Activated T-helper 1 cell treated with Interleukin-2 at 50 U/mL for 16 hours (primary cell): ENCODE measurements at regions not wholly inside any gene's neighbourhood (a gene's known extent, or its start where the extent isn't known, plus 50 kb on each side); places are given as distances from the start of the nearest gene placed in this dataset.

Experiments used
- DNase-seq: peaks from one replicate; pipeline ENCODE4 v3.0.0-alpha.2; 2020; ENCODE audit warnings: low read depth

GRCh38 chr11:70675697-70676374 is 277.5 kb downstream of the CTTN start:
- no peak for DNase-seq

- DNase-seq: no peak
Measured at GRCh38 chr11:70677232-70677916, 279.0 kb downstream of the CTTN start.

- no peak for DNase-seq
Measured at GRCh38 chr11:70678931-70679900, 280.9 kb downstream of the CTTN start.

GRCh38 chr11:70680781-70681281 is 282.5 kb downstream of the CTTN start:
- DNase-seq: no peak

- no peak for DNase-seq
Measured at GRCh38 chr11:70682056-70682455, 283.7 kb downstream of the CTTN start.

GRCh38 chr11:70682760-70683159 is 284.4 kb downstream of the CTTN start:
- DNase-seq: no peak

- DNase-seq: no peak
Measured at GRCh38 chr11:70687716-70688115, 289.4 kb downstream of the CTTN start.

GRCh38 chr11:70688142-70688541 is 289.8 kb downstream of the CTTN start:
- DNase-seq: no peak

- DNase-seq: no peak
Measured at GRCh38 chr11:70689764-70690163, 291.4 kb downstream of the CTTN start.

- no peak for DNase-seq
Measured at GRCh38 chr11:70692131-70692530, 293.8 kb downstream of the CTTN start.

GRCh38 chr11:70694371-70694770 is 296.0 kb downstream of the CTTN start:
- DNase-seq: no peak

- no peak for DNase-seq
Measured at GRCh38 chr11:70695086-70695960, 297.0 kb downstream of the CTTN start.

- no peak for DNase-seq
Measured at GRCh38 chr11:70696076-70696475, 297.7 kb downstream of the CTTN start.

- no peak for DNase-seq
Measured at GRCh38 chr11:70696564-70696963, 298.2 kb downstream of the CTTN start.

GRCh38 chr11:70697701-70698100 is 299.4 kb downstream of the CTTN start:
- DNase-seq: no peak

- DNase-seq: no peak
Measured at GRCh38 chr11:70698871-70699270, 300.5 kb downstream of the CTTN start.

GRCh38 chr11:70699294-70700221 is 301.2 kb downstream of the CTTN start:
- DNase-seq: no peak

- DNase-seq: no peak
Measured at GRCh38 chr11:70700453-70700852, 302.1 kb downstream of the CTTN start.

GRCh38 chr11:70700871-70701270 is 302.5 kb downstream of the CTTN start:
- DNase-seq: no peak

- no peak for DNase-seq
Measured at GRCh38 chr11:70702040-70702648, 303.8 kb downstream of the CTTN start.
